HEK293T (cell line): ENCODE measurements at regions not wholly inside any gene's neighbourhood (a gene's known extent, or its start where the extent isn't known, plus 50 kb on each side); places are given as distances from the start of the nearest gene placed in this dataset.

Experiments
- CTBP1 ChIP-seq: fragments of 450-650 bp; IDR thresholded peaks from 2 replicates; pipeline ENCODE4 v1.6.1; 2016; ENCODE audit warnings: borderline replicate concordance
- ELF4 ChIP-seq: fragments of 450-650 bp; IDR thresholded peaks from 2 replicates; pipeline ENCODE4 v1.6.1; 2017; ENCODE audit warnings: antibody characterized with exemption
- FOXM1 ChIP-seq: fragments of 450-650 bp; IDR thresholded peaks from 2 replicates; pipeline ENCODE4 v1.6.1; 2017; ENCODE audit warnings: mild to moderate bottlenecking, borderline replicate concordance
- NFRKB ChIP-seq: fragments of 450-650 bp; IDR thresholded peaks from 2 replicates; pipeline ENCODE4 v1.6.1; 2016; ENCODE audit warnings: mild to moderate bottlenecking, moderate library complexity
- SP1 ChIP-seq: fragments of 450-650 bp; IDR thresholded peaks from 2 replicates; pipeline ENCODE4 v1.6.1; 2017
- ZNF384 ChIP-seq: fragments of 450-650 bp; IDR thresholded peaks from 2 replicates; pipeline ENCODE4 v1.6.1; 2016

- no peak for TF ChIP-seq SP1
- TF ChIP-seq FOXM1: no peak
- no peak for TF ChIP-seq ELF4
- TF ChIP-seq CTBP1: no peak
- TF ChIP-seq ZNF384: no peak
- TF ChIP-seq NFRKB: no peak
Observed at GRCh38 chr11:115632061-115632460, 127.8 kb upstream of the CADM1 start.
